Esophagus squamous epithelium (tissue), 5 donors: ENCODE measurements at regions not wholly inside any gene's neighbourhood (a gene's known extent, or its start where the extent isn't known, plus 50 kb on each side); places are given as distances from the start of the nearest gene placed in this dataset.
A peak's percentile ranks its signal among the peaks of the same experiment; 100 is the strongest.
"Not testable (repeated sequence)": the region's sequence is repeated elsewhere in the genome, so short reads cannot be mapped to it uniquely, and the experiment has no call there.

ENCODE experiments used
- DNase-seq: peaks from one replicate; lab custom pipeline; 2025; lab: John Stamatoyannopoulos, UW
- H3K27ac ChIP-seq, 4 donors: fragments of 200-600 bp; sonication (generic); one replicate each; pipeline ENCODE4 v1.5.1; 2016 to 2019; ENCODE audit warnings: mild to moderate bottlenecking in 1 of 4
- H3K27me3 ChIP-seq, 4 donors: fragments of 200-600 bp; sonication (generic); 1 replicate in 3 of 4; 2 replicates in 1 of 4; pipeline versions ENCODE4 v1.5.1 to v1.6.0; 2017 to 2021; ENCODE audit warnings: antibody characterized with exemption in 1 of 4
- H3K36me3 ChIP-seq, 3 donors: fragments of 200-600 bp; sonication (generic); one replicate each; pipeline ENCODE4 v1.5.1; 2016 to 2019
- H3K4me1 ChIP-seq, 3 donors: fragments of 200-600 bp; sonication (generic); one replicate each; pipeline ENCODE4 v1.5.1; 2017 to 2019
- H3K4me3 ChIP-seq, 4 donors: fragments of 200-600 bp; sonication (generic); 1 replicate in 3 of 4; 2 replicates in 1 of 4; pipeline ENCODE4 v1.5.1; 2016 to 2019; ENCODE audit warnings: mild to moderate bottlenecking in 2 of 4, moderate library complexity in 1 of 4
- H3K9me3 ChIP-seq, 3 donors: fragments of 200-600 bp; sonication (generic); one replicate each; pipeline ENCODE4 v1.5.1; 2016 to 2019
- POLR2A ChIP-seq, 4 donors: fragments of 450-650 bp; IDR thresholded peaks; one replicate each; pipeline ENCODE4 v1.6.1; 2017; ENCODE audit warnings: antibody characterized with exemption in 4 of 4, mild to moderate bottlenecking in 4 of 4, moderate library complexity in 3 of 4
- WGBS, 2 donors: methylation state at CpG; one replicate each; pipeline ENCODE4 v1.1.5; 2018; 5-methylcytosine and 5-hydroxymethylcytosine counted together
- intact Hi-C: fragments of 100-400 bp; cut with DNase I; formaldehyde crosslinking; loops from one replicate; pipeline ENCODE4 v1.15.0; 2022
- TF ChIP-seq, protein P1 (sequence below), 6 experiments: fragments of 450-650 bp in 4 of 6; fragments of 200-600 bp in 2 of 6; sonication (generic) in 2 of 6; IDR thresholded peaks; one replicate each; pipeline ENCODE4 v1.5.1; 2016 to 2019; ENCODE audit warnings: antibody characterized with exemption in 6 of 6, mild to moderate bottlenecking in 4 of 6, moderate library complexity in 4 of 6
- donor health status: DM: yes; HTN: yes; CAD: no.

GRCh38 chr14:71396050-71396677 is 488.9 kb downstream of the PCNX1 start:
- H3K27ac ChIP-seq = no peak overlapping the region
- WGBS, 2 donors = 83 to 87% methylated on average over 3 of the region's 3 CpGs
- H3K4me3 ChIP-seq = no peak overlapping the region
- no peaks in the 10 kb centered on the region for H3K27me3 ChIP-seq
- H3K4me1 ChIP-seq = peaks cover 0 to 14% (median 0%) of the 10 kb centered on the region in 3 donors
- no peaks in the 10 kb centered on the region for H3K36me3 ChIP-seq
- no peak for DNase-seq
- H3K9me3 ChIP-seq = no peaks in the 10 kb centered on the region
- intact Hi-C loops = no loop called here
- TF ChIP-seq POLR2A (IDR thresholded peaks at IDR 0.05) = no peak
- TF ChIP-seq, protein P1, sequence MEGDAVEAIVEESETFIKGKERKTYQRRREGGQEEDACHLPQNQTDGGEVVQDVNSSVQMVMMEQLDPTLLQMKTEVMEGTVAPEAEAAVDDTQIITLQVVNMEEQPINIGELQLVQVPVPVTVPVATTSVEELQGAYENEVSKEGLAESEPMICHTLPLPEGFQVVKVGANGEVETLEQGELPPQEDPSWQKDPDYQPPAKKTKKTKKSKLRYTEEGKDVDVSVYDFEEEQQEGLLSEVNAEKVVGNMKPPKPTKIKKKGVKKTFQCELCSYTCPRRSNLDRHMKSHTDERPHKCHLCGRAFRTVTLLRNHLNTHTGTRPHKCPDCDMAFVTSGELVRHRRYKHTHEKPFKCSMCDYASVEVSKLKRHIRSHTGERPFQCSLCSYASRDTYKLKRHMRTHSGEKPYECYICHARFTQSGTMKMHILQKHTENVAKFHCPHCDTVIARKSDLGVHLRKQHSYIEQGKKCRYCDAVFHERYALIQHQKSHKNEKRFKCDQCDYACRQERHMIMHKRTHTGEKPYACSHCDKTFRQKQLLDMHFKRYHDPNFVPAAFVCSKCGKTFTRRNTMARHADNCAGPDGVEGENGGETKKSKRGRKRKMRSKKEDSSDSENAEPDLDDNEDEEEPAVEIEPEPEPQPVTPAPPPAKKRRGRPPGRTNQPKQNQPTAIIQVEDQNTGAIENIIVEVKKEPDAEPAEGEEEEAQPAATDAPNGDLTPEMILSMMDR (IDR thresholded peaks at IDR 0.05) = no peak

DNA sequence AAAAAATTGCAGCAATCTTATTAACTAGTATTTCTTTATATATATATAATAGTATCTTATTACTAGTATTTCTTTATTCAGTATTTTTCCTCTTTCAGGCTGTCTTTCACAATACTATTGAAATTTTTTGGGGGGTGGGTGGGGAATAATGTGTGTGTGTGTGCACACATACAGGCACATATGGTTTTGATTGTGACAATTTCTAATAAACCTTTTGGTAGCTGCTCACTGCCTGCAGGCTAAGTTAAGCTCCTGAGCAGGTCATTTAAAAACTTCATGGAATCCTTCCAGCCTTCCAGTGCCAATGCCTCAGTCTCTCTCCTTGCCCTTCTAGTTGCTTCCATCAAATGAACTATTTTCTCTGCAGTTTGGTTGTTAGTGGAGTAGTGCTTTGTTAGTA is 490.1 kb downstream of the PCNX1 start:
- TF ChIP-seq POLR2A (IDR thresholded peaks at IDR 0.05) = no peak
- TF ChIP-seq, protein P1 (IDR thresholded peaks at IDR 0.05) = no peak
- H3K36me3 ChIP-seq = no peaks in the 10 kb centered on the region
- peaks cover 0 to 18% (median 0%) of the 10 kb centered on the region in 3 donors for H3K4me1 ChIP-seq
- no peaks in the 10 kb centered on the region for H3K27me3 ChIP-seq
- H3K27ac ChIP-seq = no peak overlapping the region
- intact Hi-C loops = no loop called here
- DNase-seq = no peak
- H3K9me3 ChIP-seq = no peaks in the 10 kb centered on the region
- H3K4me3 ChIP-seq = no peak overlapping the region

DNA sequence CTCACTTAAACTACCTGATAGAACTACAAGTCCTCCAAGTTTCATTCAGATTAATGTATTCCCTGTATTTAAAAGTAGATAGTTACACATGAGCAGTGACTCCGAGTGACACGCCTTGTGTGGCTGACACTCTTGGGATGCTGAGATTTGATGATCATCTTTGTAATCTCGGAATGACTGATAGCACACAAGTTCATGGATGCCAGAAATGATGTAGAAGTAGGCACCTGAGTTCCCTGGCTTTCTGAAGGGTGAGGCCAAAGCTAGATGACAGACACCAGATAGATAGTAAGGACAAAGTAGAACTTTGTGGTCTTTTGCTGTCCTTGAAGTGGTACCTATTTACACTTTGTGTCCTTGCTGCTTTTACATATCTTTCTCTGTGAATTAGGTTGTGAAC is 491.2 kb downstream of the PCNX1 start:
- H3K27ac ChIP-seq = peak overlapping the region in 1 of 4 donors; percentile 52

DNA sequence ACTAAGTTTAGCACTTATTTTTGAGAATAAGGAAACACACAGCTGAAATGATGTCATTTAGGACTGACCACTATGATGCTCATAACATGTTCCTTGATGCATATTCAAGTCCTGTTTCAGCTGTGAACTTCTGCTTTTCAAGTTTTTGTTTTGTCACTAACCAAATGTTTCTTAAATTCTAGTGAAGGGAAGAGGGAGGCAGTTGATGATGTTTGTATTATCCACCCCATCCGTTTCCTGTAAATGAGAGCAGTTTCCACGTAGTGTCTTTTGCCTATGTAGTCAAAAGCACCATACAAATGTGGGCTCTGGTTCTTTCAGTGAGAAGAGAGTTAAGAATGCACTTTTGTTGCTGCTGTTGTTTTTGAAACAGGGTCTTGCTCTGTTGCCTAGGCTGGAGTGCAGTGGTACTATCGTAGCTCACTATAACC is 491.8 kb downstream of the PCNX1 start:
- Histone ChIP-seq H3K4me1 (peaks cover 0 to 29% (median 0%) of the 10 kb centered on the region in 3 donors), H3K27ac (peak overlapping the region in 3 of 4 donors; percentile 2 to 73 (median 52)), H3K36me3 (no peaks in the 10 kb centered on the region), H3K27me3 (no peaks in the 10 kb centered on the region), H3K4me3 (no peak overlapping the region), H3K9me3 (no peaks in the 10 kb centered on the region)
- 73 to 81% methylated on average over 3 of the region's 3 CpGs for WGBS, 2 donors
- intact Hi-C loops = no loop called here
- TF ChIP-seq, protein P1 (IDR thresholded peaks at IDR 0.05) = no peak
- peak in 1 of 4 donors; percentile 35 for TF ChIP-seq POLR2A (IDR thresholded peaks at IDR 0.05)
- no peak for DNase-seq

More for the DNA sequence above, 491.2 kb downstream of the PCNX1 start:
- WGBS, 2 donors = 83 to 89% methylated on average over 3 of the region's 3 CpGs
- no peaks in the 10 kb centered on the region for H3K36me3 ChIP-seq
- TF ChIP-seq, protein P1 (IDR thresholded peaks at IDR 0.05) = no peak
- no peak for TF ChIP-seq POLR2A (IDR thresholded peaks at IDR 0.05)
- H3K4me3 ChIP-seq = no peak overlapping the region
- H3K27me3 ChIP-seq = no peaks in the 10 kb centered on the region
- no peak for DNase-seq
- intact Hi-C loops = no loop called here
- H3K9me3 ChIP-seq = no peaks in the 10 kb centered on the region
- H3K4me1 ChIP-seq = peaks cover 0 to 29% (median 0%) of the 10 kb centered on the region in 3 donors

DNA sequence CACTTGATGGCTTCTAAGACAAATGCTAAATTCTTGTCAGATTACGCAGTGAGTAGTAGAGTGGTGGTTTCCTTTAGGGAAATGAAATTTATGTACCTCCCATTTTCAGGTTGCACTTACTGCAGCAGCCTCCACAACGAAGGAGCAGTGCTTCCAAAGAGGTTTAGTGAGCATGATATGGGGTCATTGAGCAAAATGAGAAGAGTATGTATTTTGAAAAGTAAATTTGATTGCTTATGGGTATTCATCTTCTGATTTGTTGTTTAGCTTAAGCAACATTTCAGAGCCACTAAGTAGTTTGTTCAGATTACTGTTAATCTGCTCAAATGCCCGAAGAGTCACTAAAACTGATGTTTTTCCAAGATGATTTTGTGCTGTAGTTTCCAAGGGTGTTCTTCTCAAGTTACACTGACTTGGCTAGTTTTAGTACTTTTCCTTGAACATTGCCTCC is 493.6 kb downstream of the PCNX1 start:
- WGBS, 2 donors = 53 to 60% methylated on average over 3 of the region's 3 CpGs
- Histone ChIP-seq H3K27ac (no peak overlapping the region), H3K27me3 (no peaks in the 10 kb centered on the region)

GRCh38 chr14:71402415-71402814 is 495.2 kb downstream of the PCNX1 start:
- H3K27ac ChIP-seq, H3K9me3 ChIP-seq, H3K27me3 ChIP-seq, intact Hi-C loops, H3K4me3 ChIP-seq, DNase-seq, H3K36me3 ChIP-seq: not testable (repeated sequence)
- WGBS, 2 donors = 80 to 96% methylated on average over 2 to 3 of the region's 3 CpGs
- H3K4me1 ChIP-seq = peaks cover 0 to 22% (median 0%) of the 10 kb centered on the region in 3 donors

More for the DNA sequence above, 493.6 kb downstream of the PCNX1 start:
- no peak for DNase-seq
- H3K9me3 ChIP-seq = no peaks in the 10 kb centered on the region
- intact Hi-C loops = no loop called here
- H3K4me3 ChIP-seq = no peak overlapping the region
- TF ChIP-seq, protein P1 (IDR thresholded peaks at IDR 0.05) = no peak
- TF ChIP-seq POLR2A (IDR thresholded peaks at IDR 0.05) = no peak
- H3K36me3 ChIP-seq = no peaks in the 10 kb centered on the region
- peaks cover 0 to 23% (median 0%) of the 10 kb centered on the region in 3 donors for H3K4me1 ChIP-seq
